ENCODE measurements at regions not wholly inside any gene's neighbourhood (a gene's known extent, or its start where the extent isn't known, plus 50 kb on each side); places are given as distances from the start of the nearest gene placed in this dataset.
"Not testable (repeated sequence)": the region's sequence is repeated elsewhere in the genome, so short reads cannot be mapped to it uniquely, and the experiment has no call there.

- no peak for DNase-seq (ENCODE audit: low spot score)
- intact Hi-C loops (cut with micrococcal nuclease), result no loop called here
- Mint-ChIP-seq H3K36me3 (ENCODE audit: low read depth) (no peaks in the 10 kb centered on the region), H3K4me1 (ENCODE audit: low read depth) (no peaks in the 10 kb centered on the region), H3K9me3 (no peaks in the 10 kb centered on the region), H3K27me3 (ENCODE audit: low read depth) (no peaks in the 10 kb centered on the region), H3K27ac (no peak overlapping the region), H3K4me3 (ENCODE audit: low read depth) (no peak overlapping the region)
These were observed 178.5 kb upstream of the UGT8 start for GRCh38 chr4:114420069-114420468.

DNA sequence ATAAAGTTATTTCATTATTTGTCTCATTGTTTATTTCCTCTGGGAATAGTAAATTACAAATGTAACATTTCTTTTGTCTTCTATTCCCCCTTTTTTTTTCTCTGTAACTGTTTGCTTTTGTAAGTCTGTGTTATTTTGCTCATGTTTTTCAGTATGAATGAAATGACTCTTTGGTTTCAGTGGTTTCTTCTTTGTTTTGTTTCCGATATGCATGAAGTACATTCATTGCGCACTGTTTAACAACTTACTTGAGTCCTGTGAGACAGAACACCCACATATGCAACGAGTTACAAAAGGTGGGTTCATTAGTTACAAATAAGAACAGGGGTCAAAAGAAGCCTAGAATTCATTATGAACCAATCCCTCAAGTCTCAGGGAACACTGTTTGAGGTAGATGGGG lies 175.0 kb upstream of the UGT8 start:
- intact Hi-C loops (cut with micrococcal nuclease), result no loop called here
- DNase-seq (ENCODE audit: low spot score), result no peak
- Mint-ChIP-seq H3K27me3 (ENCODE audit: low read depth) (no peaks in the 10 kb centered on the region), H3K9me3 (no peaks in the 10 kb centered on the region), H3K36me3 (ENCODE audit: low read depth) (no peaks in the 10 kb centered on the region), H3K4me1 (ENCODE audit: low read depth) (no peaks in the 10 kb centered on the region), H3K27ac (no peak overlapping the region), H3K4me3 (ENCODE audit: low read depth) (no peak overlapping the region)

DNA sequence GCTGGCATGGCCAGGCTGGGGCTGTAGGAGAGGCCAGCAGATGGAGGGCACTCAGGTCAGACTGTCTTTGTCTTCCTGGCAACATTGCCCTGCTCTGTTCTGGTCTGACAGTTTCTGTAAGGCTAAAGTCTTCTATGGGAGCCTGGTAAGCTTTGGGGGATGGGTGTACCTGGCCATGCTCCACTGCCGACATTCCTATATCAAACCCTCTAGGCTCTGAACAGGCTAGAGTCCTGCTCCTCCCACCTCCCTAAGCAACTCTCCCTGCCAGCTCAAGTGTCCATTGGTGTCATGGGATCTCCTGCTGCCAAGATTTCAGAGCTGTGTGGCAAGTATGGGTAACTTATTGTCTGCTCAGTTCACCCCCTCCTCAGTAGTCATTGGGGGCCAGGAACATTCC lies 163.5 kb upstream of the UGT8 start:
- no peak for DNase-seq (ENCODE audit: low spot score)
- intact Hi-C loops (cut with micrococcal nuclease), result no loop called here
- Mint-ChIP-seq H3K36me3 (ENCODE audit: low read depth) (no peaks in the 10 kb centered on the region), H3K4me1 (ENCODE audit: low read depth) (no peaks in the 10 kb centered on the region), H3K9me3 (no peaks in the 10 kb centered on the region), H3K4me3 (ENCODE audit: low read depth) (no peak overlapping the region), H3K27me3 (ENCODE audit: low read depth) (no peaks in the 10 kb centered on the region), H3K27ac (no peak overlapping the region)

DNA sequence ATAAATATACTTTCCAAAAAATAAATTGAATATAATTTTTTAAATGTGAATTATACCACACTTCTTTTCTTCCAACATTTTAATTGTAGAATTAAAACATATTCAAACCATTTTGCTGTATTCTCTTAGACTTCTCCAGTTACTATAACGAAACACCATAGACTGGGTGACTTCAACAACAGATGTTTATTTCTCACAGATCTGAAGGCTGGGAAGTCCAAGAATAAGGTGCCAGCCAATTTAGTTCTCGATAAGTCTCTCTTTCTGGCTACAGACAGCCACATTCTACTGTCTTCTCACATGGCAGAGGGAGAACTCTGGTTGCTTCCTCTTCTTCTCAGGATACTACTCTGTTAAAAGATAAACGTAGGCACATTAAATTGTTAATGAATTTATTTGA lies 155.8 kb upstream of the UGT8 start:
- intact Hi-C loops (cut with micrococcal nuclease), result no loop called here
- H3K4me3 Mint-ChIP-seq (ENCODE audit: low read depth), result no peak overlapping the region
- no peaks in the 10 kb centered on the region for H3K27me3 Mint-ChIP-seq (ENCODE audit: low read depth)
- H3K36me3 Mint-ChIP-seq (ENCODE audit: low read depth), result no peaks in the 10 kb centered on the region
- no peak overlapping the region for H3K27ac Mint-ChIP-seq
- no peaks in the 10 kb centered on the region for H3K9me3 Mint-ChIP-seq
- H3K4me1 Mint-ChIP-seq (ENCODE audit: low read depth), result no peaks in the 10 kb centered on the region
- DNase-seq (ENCODE audit: low spot score), result no peak

DNA sequence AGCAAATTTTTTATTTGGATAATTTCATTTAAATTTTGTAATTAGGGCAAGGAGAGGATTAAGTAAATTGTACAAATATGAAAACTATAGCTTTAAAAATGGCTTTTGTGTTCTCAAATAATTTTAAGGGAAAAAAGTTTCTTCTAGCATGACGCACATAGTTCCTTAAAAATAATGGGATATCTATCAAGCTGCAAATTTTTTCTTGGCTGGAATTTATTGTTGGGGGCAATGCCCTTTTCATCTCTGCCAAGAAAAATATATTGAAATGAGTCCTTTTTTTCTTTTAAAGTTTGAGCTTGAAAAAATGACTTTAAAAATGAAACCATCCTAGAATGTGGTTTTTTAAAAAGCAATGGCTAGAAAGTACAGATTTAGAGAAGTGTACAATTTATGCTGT lies 154.4 kb upstream of the UGT8 start:
- Mint-ChIP-seq H3K4me1 (ENCODE audit: low read depth) (no peaks in the 10 kb centered on the region), H3K4me3 (ENCODE audit: low read depth) (no peak overlapping the region), H3K27ac (no peak overlapping the region), H3K36me3 (ENCODE audit: low read depth) (no peaks in the 10 kb centered on the region), H3K9me3 (no peaks in the 10 kb centered on the region), H3K27me3 (ENCODE audit: low read depth) (no peaks in the 10 kb centered on the region)
- DNase-seq (ENCODE audit: low spot score), result no peak
- intact Hi-C loops (cut with micrococcal nuclease), result no loop called here

GRCh38 chr4:114447963-114448516 lies 150.6 kb upstream of the UGT8 start:
- H3K36me3 Mint-ChIP-seq (ENCODE audit: low read depth); H3K4me1 Mint-ChIP-seq (ENCODE audit: low read depth); DNase-seq (ENCODE audit: low spot score); H3K4me3 Mint-ChIP-seq (ENCODE audit: low read depth); H3K9me3 Mint-ChIP-seq; H3K27ac Mint-ChIP-seq; H3K27me3 Mint-ChIP-seq (ENCODE audit: low read depth); intact Hi-C loops (cut with micrococcal nuclease): not testable (repeated sequence)

DNA sequence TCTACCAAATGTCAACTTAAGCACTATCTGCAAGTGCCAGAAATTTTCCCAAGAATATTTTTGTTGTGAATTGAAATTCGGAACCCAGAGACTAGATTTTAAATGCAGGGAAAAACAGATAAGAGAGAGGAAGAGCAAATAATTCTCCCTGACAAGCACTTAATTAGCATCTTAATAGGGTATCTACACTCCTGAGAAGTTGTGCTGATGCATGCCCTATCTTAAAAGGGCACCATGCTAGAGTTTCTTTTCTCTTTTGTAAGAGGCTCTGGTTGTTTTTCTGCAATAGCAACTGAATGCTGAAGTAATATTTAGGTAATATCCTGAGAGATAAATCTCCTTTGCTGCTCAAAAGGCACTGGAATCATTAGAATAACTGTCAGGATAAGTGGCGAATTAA lies 139.9 kb upstream of the UGT8 start:
- Mint-ChIP-seq H3K9me3 (no peaks in the 10 kb centered on the region), H3K4me1 (ENCODE audit: low read depth) (no peaks in the 10 kb centered on the region), H3K36me3 (ENCODE audit: low read depth) (no peaks in the 10 kb centered on the region), H3K27ac (no peak overlapping the region), H3K4me3 (ENCODE audit: low read depth) (no peak overlapping the region), H3K27me3 (ENCODE audit: low read depth) (no peaks in the 10 kb centered on the region)
- no peak for DNase-seq (ENCODE audit: low spot score)
- intact Hi-C loops (cut with micrococcal nuclease), result no loop called here

- H3K27ac Mint-ChIP-seq, result no peak overlapping the region
- intact Hi-C loops (cut with micrococcal nuclease), result no loop called here
- H3K27me3 Mint-ChIP-seq (ENCODE audit: low read depth), result no peaks in the 10 kb centered on the region
These were observed 133.8 kb upstream of the UGT8 start for GRCh38 chr4:114464726-114465272.

DNA sequence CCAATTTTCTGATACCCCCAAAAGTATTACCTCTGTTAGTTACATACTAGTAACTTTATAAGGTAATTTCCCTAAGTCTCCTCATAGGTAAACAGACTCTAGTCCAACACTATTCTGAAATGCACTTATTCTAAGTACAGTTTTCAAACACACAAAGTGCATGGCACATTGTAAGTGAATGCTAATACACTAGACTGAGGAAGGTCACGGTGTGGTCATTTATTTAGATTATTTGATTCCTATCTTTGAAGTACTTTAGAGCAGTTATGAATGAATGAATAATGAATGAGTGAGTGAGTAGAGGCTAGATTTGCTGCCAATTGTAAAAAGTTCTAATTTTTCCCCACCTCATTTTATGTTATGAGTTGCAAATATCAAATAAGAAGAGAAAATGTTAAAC lies 132.8 kb upstream of the UGT8 start:
- intact Hi-C loops (cut with micrococcal nuclease), result no loop called here
- Mint-ChIP-seq H3K4me1 (ENCODE audit: low read depth) (no peaks in the 10 kb centered on the region), H3K27me3 (ENCODE audit: low read depth) (no peaks in the 10 kb centered on the region), H3K9me3 (no peaks in the 10 kb centered on the region), H3K27ac (no peak overlapping the region), H3K4me3 (ENCODE audit: low read depth) (no peak overlapping the region), H3K36me3 (ENCODE audit: low read depth) (no peaks in the 10 kb centered on the region)
- no peak for DNase-seq (ENCODE audit: low spot score)

More at GRCh38 chr4:114464726-114465272, 133.8 kb upstream of the UGT8 start:
- no peak for DNase-seq (ENCODE audit: low spot score)
- Mint-ChIP-seq H3K4me1 (ENCODE audit: low read depth) (no peaks in the 10 kb centered on the region), H3K36me3 (ENCODE audit: low read depth) (no peaks in the 10 kb centered on the region), H3K9me3 (no peaks in the 10 kb centered on the region), H3K4me3 (ENCODE audit: low read depth) (no peak overlapping the region)

DNA sequence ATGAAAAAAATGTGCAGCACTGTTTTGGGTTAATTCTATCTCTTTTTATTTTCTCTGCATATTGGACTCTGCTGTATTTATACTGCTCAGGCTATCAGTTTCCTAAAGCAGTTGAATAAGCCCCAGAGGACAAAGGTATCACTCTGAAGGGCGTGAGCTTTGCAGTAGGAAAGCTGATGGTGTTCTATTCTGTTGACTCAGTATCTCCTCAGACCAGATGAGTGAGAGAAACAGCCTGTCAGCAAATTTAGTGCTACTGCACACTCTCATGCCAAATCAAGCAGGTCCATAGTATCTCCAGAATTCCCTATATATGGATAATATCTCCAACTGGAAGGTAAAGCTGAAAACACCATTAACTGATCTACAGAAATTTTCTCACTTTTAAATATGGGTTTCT lies 132.3 kb upstream of the UGT8 start:
- H3K4me3 Mint-ChIP-seq (ENCODE audit: low read depth), result no peak overlapping the region
- DNase-seq (ENCODE audit: low spot score), result no peak
- no peaks in the 10 kb centered on the region for H3K27me3 Mint-ChIP-seq (ENCODE audit: low read depth)
- intact Hi-C loops (cut with micrococcal nuclease), result no loop called here
- no peaks in the 10 kb centered on the region for H3K9me3 Mint-ChIP-seq
- H3K27ac Mint-ChIP-seq, result no peak overlapping the region
- H3K4me1 Mint-ChIP-seq (ENCODE audit: low read depth), result no peaks in the 10 kb centered on the region
- no peaks in the 10 kb centered on the region for H3K36me3 Mint-ChIP-seq (ENCODE audit: low read depth)

DNA sequence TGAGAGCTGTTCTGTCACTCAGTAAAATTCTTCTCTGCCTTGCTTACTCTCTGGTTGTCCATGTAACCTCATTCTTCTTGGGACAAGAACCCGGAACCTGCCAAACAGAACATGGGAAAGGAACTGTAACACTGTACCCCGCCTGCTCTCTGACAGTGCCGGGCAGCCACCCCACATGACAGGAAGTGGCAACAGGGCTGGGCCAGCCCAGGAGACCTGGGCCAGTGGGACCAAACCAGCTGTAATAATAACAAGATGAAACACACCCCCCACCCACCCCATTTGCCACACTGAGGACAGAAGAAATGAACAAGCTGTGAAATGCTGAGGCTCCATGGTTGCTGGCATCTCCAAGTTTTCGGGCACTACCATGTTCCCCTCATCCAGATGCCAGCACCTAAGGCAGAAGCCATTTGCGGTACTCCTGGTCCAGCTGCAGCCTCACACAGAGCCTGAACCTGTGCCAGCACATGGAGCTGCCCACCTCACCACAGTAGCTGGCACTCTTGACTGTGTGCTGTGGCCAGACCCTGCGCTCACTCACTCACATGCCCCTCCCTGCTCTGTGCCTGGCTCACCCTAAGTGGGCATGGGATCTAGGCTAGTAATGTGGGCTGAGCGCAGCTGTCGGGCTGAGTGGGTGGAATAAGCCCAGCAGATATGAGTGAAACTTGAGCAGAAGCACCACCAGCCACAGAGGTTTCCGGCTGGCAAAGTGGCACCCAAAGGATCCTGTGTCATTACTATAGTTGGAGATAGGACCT lies 126.2 kb upstream of the UGT8 start:
- H3K9me3 Mint-ChIP-seq, result no peaks in the 10 kb centered on the region
- no peaks in the 10 kb centered on the region for H3K27me3 Mint-ChIP-seq (ENCODE audit: low read depth)
- intact Hi-C loops (cut with micrococcal nuclease), result no loop called here
- H3K4me3 Mint-ChIP-seq (ENCODE audit: low read depth), result no peak overlapping the region
- H3K27ac Mint-ChIP-seq, result no peak overlapping the region
- no peak for DNase-seq (ENCODE audit: low spot score)
- no peaks in the 10 kb centered on the region for H3K4me1 Mint-ChIP-seq (ENCODE audit: low read depth)
- H3K36me3 Mint-ChIP-seq (ENCODE audit: low read depth), result no peaks in the 10 kb centered on the region

- intact Hi-C loops (cut with micrococcal nuclease), result no loop called here
- no peaks in the 10 kb centered on the region for H3K27me3 Mint-ChIP-seq (ENCODE audit: low read depth)
- no peaks in the 10 kb centered on the region for H3K4me1 Mint-ChIP-seq (ENCODE audit: low read depth)
- no peaks in the 10 kb centered on the region for H3K9me3 Mint-ChIP-seq
- no peak overlapping the region for H3K27ac Mint-ChIP-seq
- no peaks in the 10 kb centered on the region for H3K36me3 Mint-ChIP-seq (ENCODE audit: low read depth)
- DNase-seq (ENCODE audit: low spot score), result no peak
- H3K4me3 Mint-ChIP-seq (ENCODE audit: low read depth), result no peak overlapping the region
These were observed 124.3 kb upstream of the UGT8 start for GRCh38 chr4:114474188-114474800.

GRCh38 chr4:114476310-114476709 lies 122.3 kb upstream of the UGT8 start:
- H3K9me3 Mint-ChIP-seq, result no peaks in the 10 kb centered on the region
- H3K27me3 Mint-ChIP-seq (ENCODE audit: low read depth), result no peaks in the 10 kb centered on the region
- DNase-seq (ENCODE audit: low spot score), result no peak
- intact Hi-C loops (cut with micrococcal nuclease), result no loop called here
- no peaks in the 10 kb centered on the region for H3K4me1 Mint-ChIP-seq (ENCODE audit: low read depth)
- no peaks in the 10 kb centered on the region for H3K36me3 Mint-ChIP-seq (ENCODE audit: low read depth)
- H3K27ac Mint-ChIP-seq, result no peak overlapping the region
- H3K4me3 Mint-ChIP-seq (ENCODE audit: low read depth), result no peak overlapping the region
